ENCODE measurements at regions not wholly inside any gene's neighbourhood (a gene's known extent, or its start where the extent isn't known, plus 50 kb on each side); places are given as distances from the start of the nearest gene placed in this dataset.

GRCh38 chr1:115141145-115141454 is 51.8 kb upstream of the TSPAN2 start:
- no peak for TF ChIP-seq CTCF (IDR thresholded peaks at IDR 0.05)
- no peak for TF ChIP-seq EP300 (IDR thresholded peaks at IDR 0.05)
- no peak for TF ChIP-seq POLR2A (IDR thresholded peaks at IDR 0.05)
